ENCODE measurements at regions not wholly inside any gene's neighbourhood (a gene's known extent, or its start where the extent isn't known, plus 50 kb on each side); places are given as distances from the start of the nearest gene placed in this dataset.

- no peak overlapping the region for H3K27ac ChIP-seq (ENCODE audit: low read length)
- H3K36me3 ChIP-seq (ENCODE audit: insufficient read depth, low read depth, low read length): no peaks in the 10 kb centered on the region
- no peaks in the 10 kb centered on the region for H3K9me3 ChIP-seq (ENCODE audit: insufficient read depth, low read depth, low read length)
- H3K4me3 ChIP-seq (ENCODE audit: low read length): no peak overlapping the region
- no peak overlapping the region for H3K9ac ChIP-seq (ENCODE audit: low read depth, low read length)
- H3K27me3 ChIP-seq (ENCODE audit: insufficient read depth, low read length): no peaks in the 10 kb centered on the region
- H3K4me1 ChIP-seq (ENCODE audit: insufficient read depth, low read length): no peaks in the 10 kb centered on the region
Observed at GRCh38 chr5:158570502-158570901, 529.2 kb downstream of the EBF1 start.

- Histone ChIP-seq H3K9me3 (ENCODE audit: insufficient read depth, low read depth, low read length) (no peaks in the 10 kb centered on the region), H3K27ac (ENCODE audit: low read length) (no peak overlapping the region), H3K27me3 (ENCODE audit: insufficient read depth, low read length) (no peaks in the 10 kb centered on the region), H3K36me3 (ENCODE audit: insufficient read depth, low read depth, low read length) (no peaks in the 10 kb centered on the region), H3K4me1 (ENCODE audit: insufficient read depth, low read length) (no peaks in the 10 kb centered on the region), H3K4me3 (ENCODE audit: low read length) (no peak overlapping the region), H3K9ac (ENCODE audit: low read depth, low read length) (no peak overlapping the region)
Observed at GRCh38 chr5:158569534-158569933, 530.2 kb downstream of the EBF1 start.

- H3K27ac ChIP-seq (ENCODE audit: low read length): no peak overlapping the region
- H3K9me3 ChIP-seq (ENCODE audit: insufficient read depth, low read depth, low read length): no peaks in the 10 kb centered on the region
- peaks cover 7% of the 10 kb centered on the region for H3K4me1 ChIP-seq (ENCODE audit: insufficient read depth, low read length)
- no peaks in the 10 kb centered on the region for H3K36me3 ChIP-seq (ENCODE audit: insufficient read depth, low read depth, low read length)
- no peaks in the 10 kb centered on the region for H3K27me3 ChIP-seq (ENCODE audit: insufficient read depth, low read length)
- H3K4me3 ChIP-seq (ENCODE audit: low read length): no peak overlapping the region
- no peak overlapping the region for H3K9ac ChIP-seq (ENCODE audit: low read depth, low read length)
Observed at GRCh38 chr5:158565017-158565789, 534.5 kb downstream of the EBF1 start.

GRCh38 chr5:158563760-158564390, 535.8 kb downstream of the EBF1 start:
- H3K27ac ChIP-seq (ENCODE audit: low read length): no peak overlapping the region
- no peaks in the 10 kb centered on the region for H3K9me3 ChIP-seq (ENCODE audit: insufficient read depth, low read depth, low read length)
- no peaks in the 10 kb centered on the region for H3K36me3 ChIP-seq (ENCODE audit: insufficient read depth, low read depth, low read length)
- H3K27me3 ChIP-seq (ENCODE audit: insufficient read depth, low read length): no peaks in the 10 kb centered on the region
- peaks cover 7% of the 10 kb centered on the region for H3K4me1 ChIP-seq (ENCODE audit: insufficient read depth, low read length)
- H3K4me3 ChIP-seq (ENCODE audit: low read length): no peak overlapping the region
- no peak overlapping the region for H3K9ac ChIP-seq (ENCODE audit: low read depth, low read length)

- H3K4me1 ChIP-seq (ENCODE audit: insufficient read depth, low read length): peaks cover 7% of the 10 kb centered on the region
- no peaks in the 10 kb centered on the region for H3K9me3 ChIP-seq (ENCODE audit: insufficient read depth, low read depth, low read length)
- H3K27me3 ChIP-seq (ENCODE audit: insufficient read depth, low read length): no peaks in the 10 kb centered on the region
- H3K4me3 ChIP-seq (ENCODE audit: low read length): no peak overlapping the region
- H3K9ac ChIP-seq (ENCODE audit: low read depth, low read length): no peak overlapping the region
- H3K36me3 ChIP-seq (ENCODE audit: insufficient read depth, low read depth, low read length): no peaks in the 10 kb centered on the region
- no peak overlapping the region for H3K27ac ChIP-seq (ENCODE audit: low read length)
Observed at GRCh38 chr5:158561562-158562190, 538.0 kb downstream of the EBF1 start.

GRCh38 chr5:158560170-158560569, 539.5 kb downstream of the EBF1 start:
- H3K27me3 ChIP-seq (ENCODE audit: insufficient read depth, low read length): no peaks in the 10 kb centered on the region
- H3K9ac ChIP-seq (ENCODE audit: low read depth, low read length): no peak overlapping the region
- no peaks in the 10 kb centered on the region for H3K36me3 ChIP-seq (ENCODE audit: insufficient read depth, low read depth, low read length)
- H3K4me1 ChIP-seq (ENCODE audit: insufficient read depth, low read length): peaks cover 7% of the 10 kb centered on the region
- no peak overlapping the region for H3K27ac ChIP-seq (ENCODE audit: low read length)
- no peaks in the 10 kb centered on the region for H3K9me3 ChIP-seq (ENCODE audit: insufficient read depth, low read depth, low read length)
- H3K4me3 ChIP-seq (ENCODE audit: low read length): no peak overlapping the region

GRCh38 chr5:158559643-158560042, 540.1 kb downstream of the EBF1 start:
- Histone ChIP-seq H3K9me3 (ENCODE audit: insufficient read depth, low read depth, low read length) (no peaks in the 10 kb centered on the region), H3K27ac (ENCODE audit: low read length) (no peak overlapping the region), H3K9ac (ENCODE audit: low read depth, low read length) (no peak overlapping the region), H3K27me3 (ENCODE audit: insufficient read depth, low read length) (no peaks in the 10 kb centered on the region), H3K36me3 (ENCODE audit: insufficient read depth, low read depth, low read length) (no peaks in the 10 kb centered on the region), H3K4me1 (ENCODE audit: insufficient read depth, low read length) (peaks cover 7% of the 10 kb centered on the region), H3K4me3 (ENCODE audit: low read length) (no peak overlapping the region)

- H3K9ac ChIP-seq (ENCODE audit: low read depth, low read length): no peak overlapping the region
- H3K9me3 ChIP-seq (ENCODE audit: insufficient read depth, low read depth, low read length): no peaks in the 10 kb centered on the region
- peaks cover 7% of the 10 kb centered on the region for H3K4me1 ChIP-seq (ENCODE audit: insufficient read depth, low read length)
- H3K36me3 ChIP-seq (ENCODE audit: insufficient read depth, low read depth, low read length): no peaks in the 10 kb centered on the region
- no peak overlapping the region for H3K4me3 ChIP-seq (ENCODE audit: low read length)
- no peak overlapping the region for H3K27ac ChIP-seq (ENCODE audit: low read length)
- no peaks in the 10 kb centered on the region for H3K27me3 ChIP-seq (ENCODE audit: insufficient read depth, low read length)
Observed at GRCh38 chr5:158559066-158559465, 540.6 kb downstream of the EBF1 start.

GRCh38 chr5:158553962-158554336, 545.8 kb downstream of the EBF1 start:
- Histone ChIP-seq H3K4me1 (ENCODE audit: insufficient read depth, low read length) (no peaks in the 10 kb centered on the region), H3K36me3 (ENCODE audit: insufficient read depth, low read depth, low read length) (no peaks in the 10 kb centered on the region), H3K4me3 (ENCODE audit: low read length) (no peak overlapping the region), H3K9me3 (ENCODE audit: insufficient read depth, low read depth, low read length) (no peaks in the 10 kb centered on the region), H3K9ac (ENCODE audit: low read depth, low read length) (no peak overlapping the region), H3K27me3 (ENCODE audit: insufficient read depth, low read length) (no peaks in the 10 kb centered on the region), H3K27ac (ENCODE audit: low read length) (no peak overlapping the region)

GRCh38 chr5:158553195-158553961, 546.3 kb downstream of the EBF1 start:
- no peaks in the 10 kb centered on the region for H3K36me3 ChIP-seq (ENCODE audit: insufficient read depth, low read depth, low read length)
- H3K4me3 ChIP-seq (ENCODE audit: low read length): no peak overlapping the region
- H3K27ac ChIP-seq (ENCODE audit: low read length): no peak overlapping the region
- no peak overlapping the region for H3K9ac ChIP-seq (ENCODE audit: low read depth, low read length)
- H3K27me3 ChIP-seq (ENCODE audit: insufficient read depth, low read length): no peaks in the 10 kb centered on the region
- no peaks in the 10 kb centered on the region for H3K4me1 ChIP-seq (ENCODE audit: insufficient read depth, low read length)
- no peaks in the 10 kb centered on the region for H3K9me3 ChIP-seq (ENCODE audit: insufficient read depth, low read depth, low read length)

- no peaks in the 10 kb centered on the region for H3K9me3 ChIP-seq (ENCODE audit: insufficient read depth, low read depth, low read length)
Observed at GRCh38 chr5:158552241-158552640, 547.5 kb downstream of the EBF1 start.

More at GRCh38 chr5:158552241-158552640, 547.5 kb downstream of the EBF1 start:
- no peaks in the 10 kb centered on the region for H3K4me1 ChIP-seq (ENCODE audit: insufficient read depth, low read length)
- no peaks in the 10 kb centered on the region for H3K36me3 ChIP-seq (ENCODE audit: insufficient read depth, low read depth, low read length)
- no peak overlapping the region for H3K9ac ChIP-seq (ENCODE audit: low read depth, low read length)
- no peaks in the 10 kb centered on the region for H3K27me3 ChIP-seq (ENCODE audit: insufficient read depth, low read length)
- no peak overlapping the region for H3K4me3 ChIP-seq (ENCODE audit: low read length)
- H3K27ac ChIP-seq (ENCODE audit: low read length): no peak overlapping the region

All from iPS-20b (cell line).